Astrocyte (in vitro differentiated cells and primary cell): ENCODE measurements at regions not wholly inside any gene's neighbourhood (a gene's known extent, or its start where the extent isn't known, plus 50 kb on each side); places are given as distances from the start of the nearest gene placed in this dataset.

Experiments
- DNase-seq: peaks from one replicate; pipeline ENCODE4 v3.0.0-alpha.2; 2010; ENCODE audit warnings: low read depth
- FAIRE-seq: peaks from 2 replicates; lab custom pipeline; 2011; peaks lifted over from hg19 to GRCh38; lab: Jason Lieb, UNC
- H2AFZ ChIP-seq: 2 replicates; pipeline ENCODE4 v1.6.0; 2012; ENCODE audit warnings: low read depth, low read length, inconsistent platforms
- H3K27ac ChIP-seq: 2 replicates; pipeline ENCODE4 v1.5.1; 2011; ENCODE audit warnings: low read depth, low read length, inconsistent platforms
- H3K27me3 ChIP-seq: 2 replicates; pipeline ENCODE4 v1.6.0; 2011; ENCODE audit warnings: low read length, inconsistent platforms; ENCODE audit not compliant: insufficient read depth
- H3K36me3 ChIP-seq: 2 replicates; pipeline ENCODE4 v1.5.1; 2011; ENCODE audit warnings: low read length, inconsistent platforms; ENCODE audit not compliant: insufficient read depth
- H3K4me1 ChIP-seq: 2 replicates; pipeline ENCODE4 v1.5.1; 2011; ENCODE audit warnings: low read length, inconsistent platforms; ENCODE audit not compliant: insufficient read depth
- H3K4me2 ChIP-seq: 2 replicates; pipeline ENCODE4 v1.6.0; 2012; ENCODE audit warnings: low read length, inconsistent platforms
- H3K4me3 ChIP-seq: 2 replicates; pipeline ENCODE4 v1.5.1; 2011; ENCODE audit warnings: low read depth, mild to moderate bottlenecking, low read length, inconsistent platforms; ENCODE audit not compliant: insufficient read depth
- H3K79me2 ChIP-seq: 2 replicates; pipeline ENCODE4 v1.6.0; 2012; ENCODE audit warnings: mild to moderate bottlenecking, low read length, inconsistent platforms; ENCODE audit not compliant: insufficient read depth
- H3K9ac ChIP-seq: 2 replicates; pipeline ENCODE4 v1.6.0; 2012; ENCODE audit warnings: mild to moderate bottlenecking, low read length, inconsistent platforms
- H3K9me3 ChIP-seq: 2 replicates; pipeline ENCODE4 v1.5.1; 2012; ENCODE audit warnings: low read depth, mild to moderate bottlenecking, low read length, inconsistent platforms; ENCODE audit not compliant: insufficient read depth
- H4K20me1 ChIP-seq: 2 replicates; pipeline ENCODE4 v1.6.0; 2012; ENCODE audit warnings: low read length, inconsistent platforms; ENCODE audit not compliant: insufficient read depth
- H3K27ac Mint-ChIP-seq: one replicate; pipeline ENCODE4 v1.8.0; 2021; ENCODE audit warnings: mild to moderate bottlenecking, mixed read lengths; ENCODE audit not compliant: unreplicated experiment
- H3K27me3 Mint-ChIP-seq: one replicate; pipeline ENCODE4 v1.8.0; 2021; ENCODE audit warnings: low read depth, mixed read lengths; ENCODE audit not compliant: unreplicated experiment
- H3K36me3 Mint-ChIP-seq: one replicate; pipeline ENCODE4 v1.8.0; 2021; ENCODE audit warnings: low read depth, mixed read lengths; ENCODE audit not compliant: unreplicated experiment
- H3K4me1 Mint-ChIP-seq: one replicate; pipeline ENCODE4 v1.8.0; 2021; ENCODE audit warnings: low read depth, mixed read lengths; ENCODE audit not compliant: unreplicated experiment
- H3K4me3 Mint-ChIP-seq: one replicate; pipeline ENCODE4 v1.8.0; 2021; ENCODE audit warnings: mild to moderate bottlenecking, moderate library complexity, mixed read lengths; ENCODE audit not compliant: unreplicated experiment
- H3K9me3 Mint-ChIP-seq: one replicate; pipeline ENCODE4 v1.8.0; 2021; ENCODE audit warnings: mild to moderate bottlenecking, mixed read lengths; ENCODE audit not compliant: unreplicated experiment
- EZH2 ChIP-seq: IDR thresholded peaks from 2 replicates; pipeline ENCODE4 v1.6.1; 2012; ENCODE audit warnings: mild to moderate bottlenecking, low read length, inconsistent platforms; ENCODE audit not compliant: insufficient read depth
- TF ChIP-seq, protein P1 (sequence below): IDR thresholded peaks from 2 replicates; pipeline ENCODE4 v1.5.1; 2011; ENCODE audit warnings: low read depth, mild to moderate bottlenecking, inconsistent platforms, low read length, moderate library complexity; ENCODE audit not compliant: insufficient read depth

- no peaks in the 10 kb centered on the region for H3K4me1 Mint-ChIP-seq
- H2AFZ ChIP-seq: no peak overlapping the region
- no peak overlapping the region for H3K4me3 Mint-ChIP-seq
- H3K4me1 ChIP-seq: no peaks in the 10 kb centered on the region
- H3K79me2 ChIP-seq: no peaks in the 10 kb centered on the region
- DNase-seq (no peak), FAIRE-seq (no peak)
- no peaks in the 10 kb centered on the region for H3K27me3 ChIP-seq
- no peaks in the 10 kb centered on the region for H3K36me3 ChIP-seq
- no peak overlapping the region for H3K27ac ChIP-seq
- no peaks in the 10 kb centered on the region for H3K27me3 Mint-ChIP-seq
- H3K9ac ChIP-seq: no peak overlapping the region
- no peak overlapping the region for H3K4me2 ChIP-seq
- no peaks in the 10 kb centered on the region for H3K9me3 Mint-ChIP-seq
- H3K27ac Mint-ChIP-seq: no peak overlapping the region
- H3K4me3 ChIP-seq: no peak overlapping the region
- no peaks in the 10 kb centered on the region for H3K36me3 Mint-ChIP-seq
- TF ChIP-seq, protein P1, sequence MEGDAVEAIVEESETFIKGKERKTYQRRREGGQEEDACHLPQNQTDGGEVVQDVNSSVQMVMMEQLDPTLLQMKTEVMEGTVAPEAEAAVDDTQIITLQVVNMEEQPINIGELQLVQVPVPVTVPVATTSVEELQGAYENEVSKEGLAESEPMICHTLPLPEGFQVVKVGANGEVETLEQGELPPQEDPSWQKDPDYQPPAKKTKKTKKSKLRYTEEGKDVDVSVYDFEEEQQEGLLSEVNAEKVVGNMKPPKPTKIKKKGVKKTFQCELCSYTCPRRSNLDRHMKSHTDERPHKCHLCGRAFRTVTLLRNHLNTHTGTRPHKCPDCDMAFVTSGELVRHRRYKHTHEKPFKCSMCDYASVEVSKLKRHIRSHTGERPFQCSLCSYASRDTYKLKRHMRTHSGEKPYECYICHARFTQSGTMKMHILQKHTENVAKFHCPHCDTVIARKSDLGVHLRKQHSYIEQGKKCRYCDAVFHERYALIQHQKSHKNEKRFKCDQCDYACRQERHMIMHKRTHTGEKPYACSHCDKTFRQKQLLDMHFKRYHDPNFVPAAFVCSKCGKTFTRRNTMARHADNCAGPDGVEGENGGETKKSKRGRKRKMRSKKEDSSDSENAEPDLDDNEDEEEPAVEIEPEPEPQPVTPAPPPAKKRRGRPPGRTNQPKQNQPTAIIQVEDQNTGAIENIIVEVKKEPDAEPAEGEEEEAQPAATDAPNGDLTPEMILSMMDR: no peak
- TF ChIP-seq EZH2: no peak
- H3K9me3 ChIP-seq: no peaks in the 10 kb centered on the region
- H4K20me1 ChIP-seq: no peaks in the 10 kb centered on the region
Observed at GRCh38 chr14:84532016-84532415, 997.9 kb upstream of the FLRT2 start.

DNA sequence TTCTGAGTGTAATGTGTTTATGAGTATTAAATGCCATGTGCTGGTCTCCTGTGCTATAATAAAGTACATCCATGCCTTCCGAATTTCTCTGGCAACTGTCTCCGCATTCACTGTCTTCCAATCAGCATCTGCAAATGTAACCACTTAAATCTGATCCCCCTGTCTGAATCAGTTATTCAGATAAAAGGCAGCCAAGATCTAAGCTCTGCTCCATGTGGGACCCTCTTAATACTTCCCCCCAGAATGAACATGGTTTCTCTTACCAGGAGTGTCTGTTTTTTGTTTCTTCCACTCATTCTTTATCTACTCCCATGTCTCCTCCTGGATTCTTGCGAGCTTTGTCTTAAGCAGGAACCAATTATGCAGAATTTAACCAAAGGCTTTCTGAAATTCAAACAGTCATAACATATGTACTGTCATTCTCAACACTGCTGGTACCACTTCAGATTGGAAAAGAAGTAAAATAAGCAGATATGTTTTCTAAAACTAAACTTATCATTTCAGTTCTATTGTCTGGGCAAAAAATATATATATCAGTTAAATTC lies 996.7 kb upstream of the FLRT2 start:
- H3K9ac ChIP-seq: no peak overlapping the region
- H3K27me3 ChIP-seq: no peaks in the 10 kb centered on the region
- H3K4me1 Mint-ChIP-seq: no peaks in the 10 kb centered on the region
- H3K9me3 Mint-ChIP-seq: no peaks in the 10 kb centered on the region
- H3K9me3 ChIP-seq: no peaks in the 10 kb centered on the region
- H3K27ac Mint-ChIP-seq: no peak overlapping the region
- no peaks in the 10 kb centered on the region for H3K4me1 ChIP-seq
- H4K20me1 ChIP-seq: no peaks in the 10 kb centered on the region
- no peak overlapping the region for H3K27ac ChIP-seq
- H3K36me3 ChIP-seq: no peaks in the 10 kb centered on the region
- no peak overlapping the region for H3K4me2 ChIP-seq
- H3K79me2 ChIP-seq: no peaks in the 10 kb centered on the region
- no peak for TF ChIP-seq EZH2
- TF ChIP-seq, protein P1: no peak
- no peak overlapping the region for H2AFZ ChIP-seq
- H3K36me3 Mint-ChIP-seq: no peaks in the 10 kb centered on the region
- H3K4me3 Mint-ChIP-seq: no peak overlapping the region
- H3K4me3 ChIP-seq: no peak overlapping the region
- no peak for FAIRE-seq
- H3K27me3 Mint-ChIP-seq: no peaks in the 10 kb centered on the region
- DNase-seq: no peak

DNA sequence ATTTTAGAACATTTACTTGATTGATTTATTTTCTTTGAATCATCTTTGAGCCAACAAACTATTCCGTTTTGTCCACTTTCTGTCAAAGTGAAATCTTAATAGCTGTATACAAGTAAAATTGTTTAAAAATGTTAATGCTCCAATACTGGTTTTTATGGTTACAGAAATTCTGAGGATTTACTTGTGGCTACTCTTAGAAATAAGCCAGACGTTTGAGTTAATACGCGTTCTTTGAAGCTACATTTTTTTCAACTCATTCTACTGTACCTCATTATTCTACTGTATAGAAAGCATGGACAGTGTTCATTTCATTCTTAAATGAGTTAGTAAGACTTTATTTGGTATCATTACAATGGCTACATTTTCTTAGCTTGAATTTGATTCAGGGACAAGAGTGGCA lies 996.2 kb upstream of the FLRT2 start:
- FAIRE-seq (no peak), DNase-seq (no peak)
- Histone ChIP-seq H3K36me3 (no peaks in the 10 kb centered on the region), H3K27ac (no peak overlapping the region), H3K9me3 (no peaks in the 10 kb centered on the region), H2AFZ (no peak overlapping the region), H3K4me3 (no peak overlapping the region), H3K27me3 (no peaks in the 10 kb centered on the region), H3K9ac (no peak overlapping the region), H3K79me2 (no peaks in the 10 kb centered on the region), H3K4me2 (no peak overlapping the region), H4K20me1 (no peaks in the 10 kb centered on the region), H3K4me1 (no peaks in the 10 kb centered on the region)
- Mint-ChIP-seq H3K4me1 (no peaks in the 10 kb centered on the region), H3K27me3 (no peaks in the 10 kb centered on the region), H3K36me3 (no peaks in the 10 kb centered on the region), H3K4me3 (no peak overlapping the region), H3K9me3 (no peaks in the 10 kb centered on the region), H3K27ac (no peak overlapping the region)
- TF ChIP-seq EZH2: no peak
